T-cell (primary cell): ENCODE measurements at regions not wholly inside any gene's neighbourhood (a gene's known extent, or its start where the extent isn't known, plus 50 kb on each side); places are given as distances from the start of the nearest gene placed in this dataset.

Experiments
- ATAC-seq, 4 experiments: fragments of 200-7000 bp in 3 of 4; fragments of 150-1000 bp in 1 of 4; cut with Tn5 transposase; replicated peaks in 1 of 4; 1 replicate in 3 of 4; 2 replicates in 1 of 4; pipeline ENCODE4 v1.10.0; 2021; ENCODE audit warnings: moderate library complexity in 3 of 4, mild to moderate bottlenecking in 2 of 4, moderate number of reproducible peaks in 1 of 4
- CTCF ChIA-PET, 2 donors: fragments of 300-600 bp; sonication (Branson Sonifier 250); formaldehyde crosslinking; loops; one replicate each; lab custom pipeline; 2022; ENCODE audit warnings: antibody characterized with exemption in 2 of 2; lab: Charles Lee
- POLR2A ChIA-PET, 2 donors: fragments of 300-600 bp; sonication (Branson Sonifier 250); formaldehyde crosslinking; loops; one replicate each; lab custom pipeline; 2022; ENCODE audit warnings: antibody characterized with exemption in 2 of 2; lab: Charles Lee
- DNase-seq, 35 experiments: peaks; one replicate each; pipeline versions ENCODE4 v3.0.0 to v3.0.0-alpha.2; 2013 to 2023
- H3K27ac ChIP-seq: one replicate; pipeline ENCODE4 v1.5.1; 2013; ENCODE audit warnings: low read length
- H3K27me3 ChIP-seq, 2 experiments: replicated peaks in 1 of 2; 1 replicate in 1 of 2; 2 replicates in 1 of 2; pipeline versions ENCODE4 v1.6.1 to v1.7.0; 2013; ENCODE audit warnings: low read length in 1 of 2, mixed read lengths in 1 of 2; ENCODE audit not compliant: control insufficient read depth in 2 of 2, insufficient read depth in 2 of 2; ENCODE audit errors: extremely low read depth in 1 of 2
- H3K36me3 ChIP-seq, 2 donors: 1 replicate in 1 of 2; 2 replicates in 1 of 2; pipeline versions ENCODE4 v1.6.1 to v1.7.0; 2013; ENCODE audit warnings: low read length in 1 of 2; ENCODE audit not compliant: control insufficient read depth in 2 of 2, insufficient read depth in 1 of 2; ENCODE audit errors: extremely low read depth in 1 of 2
- H3K4me1 ChIP-seq, 2 experiments: 1 replicate in 1 of 2; 2 replicates in 1 of 2; pipeline versions ENCODE4 v1.6.1 to v1.7.0; 2013; ENCODE audit warnings: low read length in 2 of 2, mixed read lengths in 1 of 2; ENCODE audit not compliant: insufficient read depth in 2 of 2, control insufficient read depth in 1 of 2; ENCODE audit errors: extremely low read depth in 1 of 2
- H3K4me3 ChIP-seq, 2 donors: 1 replicate in 1 of 2; 2 replicates in 1 of 2; pipeline versions ENCODE4 v1.5.1 to v1.7.0; 2013; ENCODE audit warnings: mild to moderate bottlenecking in 2 of 2, low read length in 1 of 2, moderate library complexity in 1 of 2; ENCODE audit not compliant: control insufficient read depth in 1 of 2; ENCODE audit errors: extremely low read depth in 1 of 2
- H3K9me3 ChIP-seq: 2 replicates; pipeline ENCODE4 v1.7.0; 2013
- H3K27ac Mint-ChIP-seq, 2 donors: one replicate each; pipeline ENCODE4 v1.8.0; 2020 to 2021; ENCODE audit warnings: mild to moderate bottlenecking in 2 of 2, mixed read lengths in 2 of 2
- H3K27me3 Mint-ChIP-seq, 2 donors: one replicate each; pipeline ENCODE4 v1.8.0; 2021 to 2022; ENCODE audit warnings: mixed read lengths in 2 of 2
- H3K36me3 Mint-ChIP-seq: one replicate; pipeline ENCODE4 v1.8.0; 2021; ENCODE audit warnings: mixed read lengths
- H3K4me1 Mint-ChIP-seq, 3 donors: one replicate each; pipeline ENCODE4 v1.8.0; 2020 to 2022; ENCODE audit warnings: mixed read lengths in 3 of 3, mild to moderate bottlenecking in 1 of 3
- H3K4me3 Mint-ChIP-seq, 3 donors: one replicate each; pipeline ENCODE4 v1.8.0; 2020 to 2022; ENCODE audit warnings: mild to moderate bottlenecking in 3 of 3, mixed read lengths in 3 of 3, moderate library complexity in 3 of 3
- H3K9me3 Mint-ChIP-seq, 3 donors: one replicate each; pipeline ENCODE4 v1.8.0; 2020 to 2022; ENCODE audit warnings: mixed read lengths in 3 of 3
- WGBS: methylation state at CpG from one replicate; pipeline ENCODE4 v1.1.5; 2013; ENCODE audit warnings: missing lambda C conversion rate; ENCODE audit not compliant: insufficient coverage; 5-methylcytosine and 5-hydroxymethylcytosine counted together

GRCh38 chr6:95521181-95521580 is 56.2 kb upstream of the MANEA start:
- peaks cover 0 to 9% of the 10 kb centered on the region in 2 experiments for H3K27me3 ChIP-seq
- no peaks in the 10 kb centered on the region for H3K36me3 Mint-ChIP-seq
- H3K4me3 ChIP-seq, result no peak overlapping the region
- 100% methylated on average over 1 of the region's 2 CpGs for WGBS
- no peaks in the 10 kb centered on the region for H3K4me1 Mint-ChIP-seq
- DNase-seq (no peak), ATAC-seq (no peak)
- H3K9me3 ChIP-seq, result no peaks in the 10 kb centered on the region
- ChIA-PET POLR2A (no interaction called here), CTCF (no interaction called here)
- H3K27ac ChIP-seq, result no peak overlapping the region
- H3K9me3 Mint-ChIP-seq, result no peaks in the 10 kb centered on the region
- H3K27me3 Mint-ChIP-seq, result peaks cover 1 to 6% of the 10 kb centered on the region in 2 donors
- H3K4me3 Mint-ChIP-seq, result no peak overlapping the region
- H3K36me3 ChIP-seq, result no peaks in the 10 kb centered on the region
- H3K27ac Mint-ChIP-seq, result no peak overlapping the region
- no peaks in the 10 kb centered on the region for H3K4me1 ChIP-seq
